ENCODE measurements at regions not wholly inside any gene's neighbourhood (a gene's known extent, or its start where the extent isn't known, plus 50 kb on each side); places are given as distances from the start of the nearest gene placed in this dataset.
A peak's percentile ranks its signal among the peaks of the same experiment; 100 is the strongest.

- DNase-seq (ENCODE audit: extremely low read depth in 1 of 11, low read depth in 9 of 11, low spot score in 4 of 11), result no peak
Observed at GRCh38 chr15:81987628-81988027, 58.2 kb downstream of the MEX3B start.

GRCh38 chr15:81983497-81983896 is 62.3 kb downstream of the MEX3B start:
- DNase-seq (ENCODE audit: extremely low read depth in 1 of 11, low read depth in 9 of 11, low spot score in 4 of 11), result no peak

GRCh38 chr15:81982808-81983207 is 63.0 kb downstream of the MEX3B start:
- no peak for DNase-seq (ENCODE audit: extremely low read depth in 1 of 11, low read depth in 9 of 11, low spot score in 4 of 11)

- DNase-seq (ENCODE audit: extremely low read depth in 1 of 11, low read depth in 9 of 11, low spot score in 4 of 11), result peak in 2 of 11 donors; percentile 3 to 4
Observed at GRCh38 chr15:81981908-81982307, 63.9 kb downstream of the MEX3B start.

GRCh38 chr15:81977464-81977863 is 68.4 kb downstream of the MEX3B start:
- DNase-seq (ENCODE audit: extremely low read depth in 1 of 11, low read depth in 9 of 11, low spot score in 4 of 11), result no peak

GRCh38 chr15:81968691-81969090 is 77.1 kb downstream of the MEX3B start:
- no peak for DNase-seq (ENCODE audit: extremely low read depth in 1 of 11, low read depth in 9 of 11, low spot score in 4 of 11)

- peak in 2 of 11 donors; percentile 8 to 9 for DNase-seq (ENCODE audit: extremely low read depth in 1 of 11, low read depth in 9 of 11, low spot score in 4 of 11)
Observed at GRCh38 chr15:81966631-81967030, 79.2 kb downstream of the MEX3B start.

GRCh38 chr15:81962482-81962881 is 83.3 kb downstream of the MEX3B start:
- DNase-seq (ENCODE audit: extremely low read depth in 1 of 11, low read depth in 9 of 11, low spot score in 4 of 11), result no peak

GRCh38 chr15:81959196-81959595 is 86.6 kb downstream of the MEX3B start:
- DNase-seq (ENCODE audit: extremely low read depth in 1 of 11, low read depth in 9 of 11, low spot score in 4 of 11), result no peak

GRCh38 chr15:81957698-81958097 is 88.1 kb downstream of the MEX3B start:
- no peak for DNase-seq (ENCODE audit: extremely low read depth in 1 of 11, low read depth in 9 of 11, low spot score in 4 of 11)

- no peak for DNase-seq (ENCODE audit: extremely low read depth in 1 of 11, low read depth in 9 of 11, low spot score in 4 of 11)
Observed at GRCh38 chr15:81955382-81956062, 90.3 kb downstream of the MEX3B start.

GRCh38 chr15:81954158-81954783 is 91.5 kb downstream of the MEX3B start:
- no peak for DNase-seq (ENCODE audit: extremely low read depth in 1 of 11, low read depth in 9 of 11, low spot score in 4 of 11)

- no peak for DNase-seq (ENCODE audit: extremely low read depth in 1 of 11, low read depth in 9 of 11, low spot score in 4 of 11)
Observed at GRCh38 chr15:81950841-81951414, 94.9 kb downstream of the MEX3B start.

- DNase-seq (ENCODE audit: extremely low read depth in 1 of 11, low read depth in 9 of 11, low spot score in 4 of 11), result no peak
Observed at GRCh38 chr15:81948751-81949150, 97.1 kb downstream of the MEX3B start.

- no peak for DNase-seq (ENCODE audit: extremely low read depth in 1 of 11, low read depth in 9 of 11, low spot score in 4 of 11)
Observed at GRCh38 chr15:81948222-81948621, 97.6 kb downstream of the MEX3B start.

GRCh38 chr15:81947548-81947947 is 98.3 kb downstream of the MEX3B start:
- no peak for DNase-seq (ENCODE audit: extremely low read depth in 1 of 11, low read depth in 9 of 11, low spot score in 4 of 11)

GRCh38 chr15:81945014-81945615 is 100.7 kb downstream of the MEX3B start:
- DNase-seq (ENCODE audit: extremely low read depth in 1 of 11, low read depth in 9 of 11, low spot score in 4 of 11), result no peak

- no peak for DNase-seq (ENCODE audit: extremely low read depth in 1 of 11, low read depth in 9 of 11, low spot score in 4 of 11)
Observed at GRCh38 chr15:81942655-81943195, 103.1 kb downstream of the MEX3B start.

GRCh38 chr15:81942157-81942556 is 103.7 kb downstream of the MEX3B start:
- DNase-seq (ENCODE audit: extremely low read depth in 1 of 11, low read depth in 9 of 11, low spot score in 4 of 11), result no peak

GRCh38 chr15:81941479-81941878 is 104.3 kb downstream of the MEX3B start:
- DNase-seq (ENCODE audit: extremely low read depth in 1 of 11, low read depth in 9 of 11, low spot score in 4 of 11), result no peak
